H9 (cell line): ENCODE measurements at regions not wholly inside any gene's neighbourhood (a gene's known extent, or its start where the extent isn't known, plus 50 kb on each side); places are given as distances from the start of the nearest gene placed in this dataset.

Source experiments
- DNase-seq: peaks from one replicate; pipeline ENCODE4 v3.0.0-alpha.2; 2017
- H2AFZ ChIP-seq: one replicate; pipeline ENCODE4 v1.6.1; 2013; ENCODE audit warnings: mild to moderate bottlenecking, low read length, control low read depth, moderate library complexity
- H2AK5ac ChIP-seq: 2 replicates; pipeline ENCODE4 v1.6.1; 2013; ENCODE audit warnings: low read length, control low read depth, mixed read lengths; ENCODE audit not compliant: insufficient read length
- H2BK120ac ChIP-seq: one replicate; pipeline ENCODE4 v1.6.1; 2013; ENCODE audit warnings: low read depth, mild to moderate bottlenecking, low read length, control low read depth, inconsistent platforms; ENCODE audit not compliant: poor library complexity, severe bottlenecking
- H2BK12ac ChIP-seq: 2 replicates; pipeline ENCODE4 v1.6.1; 2013; ENCODE audit warnings: low read length, control low read depth, mixed read lengths, low read depth; ENCODE audit not compliant: insufficient read length
- H2BK15ac ChIP-seq: 2 replicates; pipeline ENCODE4 v1.6.1; 2013; ENCODE audit warnings: low read depth, low read length, control low read depth
- H2BK20ac ChIP-seq: one replicate; pipeline ENCODE4 v1.6.1; 2013; ENCODE audit warnings: low read depth, mild to moderate bottlenecking, low read length, control low read depth, inconsistent platforms; ENCODE audit not compliant: poor library complexity, severe bottlenecking
- H2BK5ac ChIP-seq: 2 replicates; pipeline ENCODE4 v1.6.1; 2013; ENCODE audit warnings: low read length, control low read depth, mixed read lengths; ENCODE audit not compliant: insufficient read length
- H3K14ac ChIP-seq: 2 replicates; pipeline ENCODE4 v1.6.1; 2013; ENCODE audit warnings: low read length, control low read depth; ENCODE audit not compliant: insufficient read depth
- H3K18ac ChIP-seq: 2 replicates; pipeline ENCODE4 v1.6.1; 2013; ENCODE audit warnings: low read depth, mild to moderate bottlenecking, mixed read lengths, low read length, control low read depth; ENCODE audit not compliant: insufficient read length
- H3K23ac ChIP-seq: 2 replicates; pipeline ENCODE4 v1.6.1; 2013; ENCODE audit warnings: low read length, control low read depth, mixed read lengths, low read depth; ENCODE audit not compliant: insufficient read length
- H3K23me2 ChIP-seq: 2 replicates; pipeline ENCODE4 v1.6.1; 2013; ENCODE audit warnings: low read depth, mild to moderate bottlenecking, mixed read lengths, low read length, control low read depth; ENCODE audit not compliant: insufficient read length, poor library complexity, severe bottlenecking
- H3K27ac ChIP-seq: 2 replicates; pipeline ENCODE4 v1.5.1; 2013; ENCODE audit warnings: low read length, control low read depth, mixed read lengths, low read depth; ENCODE audit not compliant: insufficient read length
- H3K27me3 ChIP-seq: 2 replicates; pipeline ENCODE4 v1.6.1; 2013; ENCODE audit warnings: low read length, control low read depth, inconsistent platforms; ENCODE audit not compliant: insufficient read depth
- H3K4ac ChIP-seq: 2 replicates; pipeline ENCODE4 v1.6.1; 2013; ENCODE audit warnings: low read depth, mild to moderate bottlenecking, control low read depth, inconsistent platforms, low read length, moderate library complexity
- H3K4me1 ChIP-seq: 2 replicates; pipeline ENCODE4 v1.6.1; 2013; ENCODE audit warnings: low read length, control low read depth, inconsistent platforms; ENCODE audit not compliant: insufficient read depth
- H3K4me2 ChIP-seq: 2 replicates; pipeline ENCODE4 v1.6.1; 2013; ENCODE audit warnings: low read length, control low read depth, mixed read lengths; ENCODE audit not compliant: insufficient read length, insufficient read depth
- H3K56ac ChIP-seq: 2 replicates; pipeline ENCODE4 v1.6.1; 2013; ENCODE audit warnings: low read depth, mild to moderate bottlenecking, mixed read lengths, low read length, control low read depth; ENCODE audit not compliant: insufficient read length
- H3K79me1 ChIP-seq: 2 replicates; pipeline ENCODE4 v1.6.1; 2013; ENCODE audit warnings: low read depth, mild to moderate bottlenecking, moderate library complexity, low read length, control low read depth, inconsistent platforms; ENCODE audit not compliant: insufficient read depth, poor library complexity, severe bottlenecking
- H3K79me2 ChIP-seq: 2 replicates; pipeline ENCODE4 v1.6.1; 2013; ENCODE audit warnings: low read length, control low read depth, inconsistent platforms; ENCODE audit not compliant: insufficient read depth
- H3K9ac ChIP-seq: 2 replicates; pipeline ENCODE4 v1.6.1; 2013; ENCODE audit warnings: low read length, control low read depth, mixed read lengths; ENCODE audit not compliant: insufficient read length; ENCODE audit errors: extremely low read depth
- H3K9me3 ChIP-seq: one replicate; pipeline ENCODE4 v1.6.1; 2013; ENCODE audit warnings: low read depth, low read length, inconsistent platforms; ENCODE audit not compliant: control insufficient read depth
- H3T11ph ChIP-seq: one replicate; pipeline ENCODE4 v1.6.1; 2013; ENCODE audit warnings: mild to moderate bottlenecking, low read length, control low read depth, inconsistent platforms
- H4K20me1 ChIP-seq: one replicate; pipeline ENCODE4 v1.6.1; 2013; ENCODE audit not compliant: control insufficient read depth, insufficient read length, insufficient read depth
- H4K5ac ChIP-seq: 2 replicates; pipeline ENCODE4 v1.6.1; 2013; ENCODE audit warnings: low read depth, mild to moderate bottlenecking, mixed read lengths, low read length, control low read depth; ENCODE audit not compliant: insufficient read length
- H4K8ac ChIP-seq: replicated peaks from 2 replicates; pipeline ENCODE4 v1.6.1; 2013; ENCODE audit warnings: low read length, control low read depth, mixed read lengths, low read depth; ENCODE audit not compliant: insufficient read length
- H4K91ac ChIP-seq: 2 replicates; pipeline ENCODE4 v1.6.1; 2013; ENCODE audit warnings: low read depth, mild to moderate bottlenecking, moderate library complexity, mixed read lengths, low read length, control low read depth; ENCODE audit not compliant: insufficient read length
- H3K27ac Mint-ChIP-seq, 3 experiments: 2 replicates in 2 of 3; 3 replicates in 1 of 3; pipeline ENCODE4 v1.8.0; 2020 to 2021; ENCODE audit warnings: mixed read lengths in 3 of 3, mild to moderate bottlenecking in 1 of 3, moderate library complexity in 1 of 3
- H3K27me3 Mint-ChIP-seq: 2 replicates; pipeline ENCODE4 v1.8.0; 2021; ENCODE audit warnings: low read depth, mild to moderate bottlenecking, moderate library complexity, mixed read lengths
- H3K36me3 Mint-ChIP-seq, 3 experiments: 2 replicates in 2 of 3; 3 replicates in 1 of 3; pipeline ENCODE4 v1.8.0; 2020 to 2021; ENCODE audit warnings: low read depth in 3 of 3, mixed read lengths in 3 of 3; ENCODE audit not compliant: insufficient read depth in 1 of 3
- H3K4me1 Mint-ChIP-seq, 2 experiments: 2 replicates each; pipeline ENCODE4 v1.8.0; 2020; ENCODE audit warnings: mixed read lengths in 2 of 2
- H3K4me3 Mint-ChIP-seq, 2 experiments: 2 replicates in 1 of 2; 3 replicates in 1 of 2; pipeline ENCODE4 v1.8.0; 2020 to 2021; ENCODE audit warnings: mild to moderate bottlenecking in 2 of 2, mixed read lengths in 2 of 2, moderate library complexity in 1 of 2
- H3K9me3 Mint-ChIP-seq, 2 experiments: 2 replicates in 1 of 2; 3 replicates in 1 of 2; pipeline ENCODE4 v1.8.0; 2020; ENCODE audit warnings: mild to moderate bottlenecking in 2 of 2, mixed read lengths in 2 of 2, moderate library complexity in 1 of 2
- WGBS: extraction: QIAGEN DNeasy Blood & Tissue Kit; methylation state at CpG from one replicate; pipeline ENCODE4 v1.1.7; 2013; ENCODE audit warnings: missing lambda C conversion rate, low lambda C conversion rate, mixed read lengths; ENCODE audit not compliant: insufficient read length; ENCODE audit errors: extremely low coverage; 5-methylcytosine and 5-hydroxymethylcytosine counted together
- TF ChIP-seq, protein P1 (sequence below): fragments of 200-600 bp; sonication (generic); conservative IDR thresholded peaks from 3 replicates; pipeline ENCODE4 v1.8.0; 2021; ENCODE audit warnings: antibody characterized with exemption, mild to moderate bottlenecking

DNA sequence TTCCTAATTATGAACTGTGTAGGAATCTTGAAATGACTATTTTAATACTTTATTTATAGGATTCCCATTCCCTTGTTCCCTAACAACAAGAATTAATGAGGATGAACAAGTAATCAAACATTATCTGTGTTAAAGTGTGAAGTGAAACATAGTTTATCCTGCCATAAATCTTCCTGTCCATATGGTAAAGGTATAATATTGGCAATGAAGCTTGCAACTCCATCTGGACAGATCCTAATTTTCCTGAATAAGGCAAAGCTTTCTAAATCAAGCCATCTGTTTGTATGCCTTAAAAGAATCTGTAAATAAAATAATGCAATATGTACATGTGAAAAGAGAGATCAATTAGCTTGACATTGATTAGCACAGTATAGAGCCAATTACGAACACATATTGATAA lies 529.0 kb downstream of the ANKRD7 start:
- no peak overlapping the region for H4K5ac ChIP-seq
- H3T11ph ChIP-seq = no peak overlapping the region
- Mint-ChIP-seq H3K27ac (no peak overlapping the region), H3K9me3 (no peaks in the 10 kb centered on the region), H3K36me3 (no peaks in the 10 kb centered on the region), H3K4me1 (no peaks in the 10 kb centered on the region; a peak in 1 of 4 replicates), H3K4me3 (no peak overlapping the region), H3K27me3 (no peaks in the 10 kb centered on the region)
- no peaks in the 10 kb centered on the region for H3K79me1 ChIP-seq
- H4K8ac ChIP-seq = no peak overlapping the region
- no peak overlapping the region for H3K4ac ChIP-seq
- TF ChIP-seq, protein P1, sequence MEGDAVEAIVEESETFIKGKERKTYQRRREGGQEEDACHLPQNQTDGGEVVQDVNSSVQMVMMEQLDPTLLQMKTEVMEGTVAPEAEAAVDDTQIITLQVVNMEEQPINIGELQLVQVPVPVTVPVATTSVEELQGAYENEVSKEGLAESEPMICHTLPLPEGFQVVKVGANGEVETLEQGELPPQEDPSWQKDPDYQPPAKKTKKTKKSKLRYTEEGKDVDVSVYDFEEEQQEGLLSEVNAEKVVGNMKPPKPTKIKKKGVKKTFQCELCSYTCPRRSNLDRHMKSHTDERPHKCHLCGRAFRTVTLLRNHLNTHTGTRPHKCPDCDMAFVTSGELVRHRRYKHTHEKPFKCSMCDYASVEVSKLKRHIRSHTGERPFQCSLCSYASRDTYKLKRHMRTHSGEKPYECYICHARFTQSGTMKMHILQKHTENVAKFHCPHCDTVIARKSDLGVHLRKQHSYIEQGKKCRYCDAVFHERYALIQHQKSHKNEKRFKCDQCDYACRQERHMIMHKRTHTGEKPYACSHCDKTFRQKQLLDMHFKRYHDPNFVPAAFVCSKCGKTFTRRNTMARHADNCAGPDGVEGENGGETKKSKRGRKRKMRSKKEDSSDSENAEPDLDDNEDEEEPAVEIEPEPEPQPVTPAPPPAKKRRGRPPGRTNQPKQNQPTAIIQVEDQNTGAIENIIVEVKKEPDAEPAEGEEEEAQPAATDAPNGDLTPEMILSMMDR = no peak
- no peaks in the 10 kb centered on the region for H3K9me3 ChIP-seq
- H3K27ac ChIP-seq = no peak overlapping the region
- H4K20me1 ChIP-seq = no peaks in the 10 kb centered on the region
- no peak overlapping the region for H2BK12ac ChIP-seq
- no peaks in the 10 kb centered on the region for H3K79me2 ChIP-seq
- H2AK5ac ChIP-seq = no peak overlapping the region
- no peak for DNase-seq
- no peak overlapping the region for H3K18ac ChIP-seq
- H3K4me2 ChIP-seq = no peak overlapping the region
- no peaks in the 10 kb centered on the region for H3K4me1 ChIP-seq
- H3K27me3 ChIP-seq = no peaks in the 10 kb centered on the region
- H4K91ac ChIP-seq = no peak overlapping the region
- no peak overlapping the region for H3K56ac ChIP-seq
- H2BK20ac ChIP-seq = no peak overlapping the region
- H2BK15ac ChIP-seq = no peak overlapping the region
- H2AFZ ChIP-seq = no peak overlapping the region
- no peak overlapping the region for H3K23ac ChIP-seq
- H3K14ac ChIP-seq = no peak overlapping the region
- no CpG with 5 or more reads among the region's 1 CpG for WGBS
- no peak overlapping the region for H3K9ac ChIP-seq
- H2BK5ac ChIP-seq = no peak overlapping the region
- H2BK120ac ChIP-seq = no peak overlapping the region
- H3K23me2 ChIP-seq = no peaks in the 10 kb centered on the region
